GM18498 (cell line): ENCODE measurements at regions not wholly inside any gene's neighbourhood (a gene's known extent, or its start where the extent isn't known, plus 50 kb on each side); places are given as distances from the start of the nearest gene placed in this dataset.

Experiments
- ATAC-seq: cut with Tn5 transposase; IDR thresholded peaks from one replicate; pipeline ENCODE4 v1.9.1; 2021; ENCODE audit warnings: mild to moderate bottlenecking, moderate library complexity; ENCODE audit not compliant: unreplicated experiment

GRCh38 chr14:99063620-99064225 lies 208.3 kb downstream of the BCL11B start:
- no peak for ATAC-seq

- no peak for ATAC-seq
These were observed 207.6 kb downstream of the BCL11B start for GRCh38 chr14:99064262-99064954.

- no peak for ATAC-seq
These were observed 206.4 kb downstream of the BCL11B start for GRCh38 chr14:99065551-99065950.

- no peak for ATAC-seq
These were observed 205.6 kb downstream of the BCL11B start for GRCh38 chr14:99066378-99066777.

GRCh38 chr14:99067141-99067920 lies 204.7 kb downstream of the BCL11B start:
- ATAC-seq, result no peak

GRCh38 chr14:99067927-99068326 lies 204.1 kb downstream of the BCL11B start:
- no peak for ATAC-seq

GRCh38 chr14:99069946-99070345 lies 202.1 kb downstream of the BCL11B start:
- ATAC-seq, result no peak

- no peak for ATAC-seq
These were observed 199.6 kb downstream of the BCL11B start for GRCh38 chr14:99072433-99072832.

GRCh38 chr14:99072956-99073355 lies 199.0 kb downstream of the BCL11B start:
- ATAC-seq, result no peak

GRCh38 chr14:99073431-99073830 lies 198.6 kb downstream of the BCL11B start:
- no peak for ATAC-seq

- no peak for ATAC-seq
These were observed 196.9 kb downstream of the BCL11B start for GRCh38 chr14:99075061-99075460.

GRCh38 chr14:99075771-99076375 lies 196.1 kb downstream of the BCL11B start:
- ATAC-seq, result no peak

- ATAC-seq, result no peak
These were observed 194.7 kb downstream of the BCL11B start for GRCh38 chr14:99077076-99077843.

- no peak for ATAC-seq
These were observed 194.2 kb downstream of the BCL11B start for GRCh38 chr14:99077844-99078236.

- no peak for ATAC-seq
These were observed 193.6 kb downstream of the BCL11B start for GRCh38 chr14:99078426-99078825.

GRCh38 chr14:99079061-99079727 lies 192.8 kb downstream of the BCL11B start:
- ATAC-seq, result no peak

GRCh38 chr14:99080306-99080705 lies 191.7 kb downstream of the BCL11B start:
- ATAC-seq, result no peak

GRCh38 chr14:99081156-99081765 lies 190.7 kb downstream of the BCL11B start:
- ATAC-seq, result no peak

- ATAC-seq, result no peak
These were observed 190.1 kb downstream of the BCL11B start for GRCh38 chr14:99081880-99082279.
